CD4-positive, alpha-beta memory T cell (primary cell): ENCODE measurements at regions not wholly inside any gene's neighbourhood (a gene's known extent, or its start where the extent isn't known, plus 50 kb on each side); places are given as distances from the start of the nearest gene placed in this dataset.

Experiments used
- CTCF ChIA-PET: fragments of 350-600 bp; sonication (Branson Sonifier 250); formaldehyde crosslinking; loops from one replicate; lab custom pipeline; 2021; ENCODE audit warnings: inconsistent platforms; ENCODE audit not compliant: partially characterized antibody; lab: Charles Lee
- POLR2A ChIA-PET: fragments of 350-600 bp; sonication (Branson Sonifier 250); formaldehyde crosslinking; loops from one replicate; lab custom pipeline; 2021; ENCODE audit not compliant: partially characterized antibody; lab: Charles Lee
- DNase-seq, 5 donors: peaks; one replicate each; pipeline versions ENCODE4 v3.0.0 to v3.0.0-alpha.2; 2020 to 2022; ENCODE audit warnings: mixed read lengths in 1 of 5
- H3K27ac ChIP-seq: one replicate; pipeline ENCODE4 v1.7.0; 2013; ENCODE audit warnings: low read depth, low read length
- H3K27me3 ChIP-seq: 2 replicates; pipeline ENCODE4 v1.7.0; 2013; ENCODE audit warnings: mild to moderate bottlenecking, low read length, moderate library complexity; ENCODE audit not compliant: insufficient read depth
- H3K36me3 ChIP-seq: 2 replicates; pipeline ENCODE4 v1.7.0; 2013; ENCODE audit warnings: mild to moderate bottlenecking, low read length, moderate library complexity; ENCODE audit not compliant: insufficient read depth
- H3K4me1 ChIP-seq: 2 replicates; pipeline ENCODE4 v1.7.0; 2013; ENCODE audit warnings: mild to moderate bottlenecking, low read length, moderate library complexity; ENCODE audit not compliant: insufficient read depth
- H3K4me3 ChIP-seq, 2 donors: one replicate each; pipeline ENCODE4 v1.7.0; 2013; ENCODE audit warnings: low read length in 2 of 2, mild to moderate bottlenecking in 1 of 2
- H3K9me3 ChIP-seq, 2 donors: one replicate each; pipeline ENCODE4 v1.7.0; 2013; ENCODE audit warnings: low read length in 2 of 2, control low read depth in 1 of 2; ENCODE audit not compliant: control insufficient read depth in 1 of 2
- H3K27ac Mint-ChIP-seq, 7 donors: one replicate each; pipeline ENCODE4 v1.8.0; 2020 to 2021; ENCODE audit warnings: mixed read lengths in 7 of 7, mild to moderate bottlenecking in 6 of 7, inconsistent platforms in 3 of 7, moderate library complexity in 3 of 7
- H3K27me3 Mint-ChIP-seq, 2 donors: one replicate each; pipeline ENCODE4 v1.8.0; 2020 to 2021; ENCODE audit warnings: mixed read lengths in 2 of 2
- H3K36me3 Mint-ChIP-seq, 2 donors: one replicate each; pipeline ENCODE4 v1.8.0; 2020 to 2021; ENCODE audit warnings: mixed read lengths in 2 of 2, inconsistent platforms in 1 of 2, mild to moderate bottlenecking in 1 of 2
- H3K4me1 Mint-ChIP-seq, 4 donors: one replicate each; pipeline ENCODE4 v1.8.0; 2020 to 2021; ENCODE audit warnings: mixed read lengths in 4 of 4, mild to moderate bottlenecking in 1 of 4
- H3K4me3 Mint-ChIP-seq, 8 donors: one replicate each; pipeline ENCODE4 v1.8.0; 2020 to 2021; ENCODE audit warnings: mixed read lengths in 8 of 8, mild to moderate bottlenecking in 7 of 8, moderate library complexity in 6 of 8, inconsistent platforms in 3 of 8
- H3K9me3 Mint-ChIP-seq, 8 donors: one replicate each; pipeline ENCODE4 v1.8.0; 2020 to 2021; ENCODE audit warnings: mixed read lengths in 8 of 8, mild to moderate bottlenecking in 5 of 8, inconsistent platforms in 3 of 8, moderate library complexity in 1 of 8
- intact Hi-C: fragments of 100-400 bp; cut with micrococcal nuclease; formaldehyde crosslinking; loops from one replicate; pipeline ENCODE4 v1.15.1; 2023

DNA sequence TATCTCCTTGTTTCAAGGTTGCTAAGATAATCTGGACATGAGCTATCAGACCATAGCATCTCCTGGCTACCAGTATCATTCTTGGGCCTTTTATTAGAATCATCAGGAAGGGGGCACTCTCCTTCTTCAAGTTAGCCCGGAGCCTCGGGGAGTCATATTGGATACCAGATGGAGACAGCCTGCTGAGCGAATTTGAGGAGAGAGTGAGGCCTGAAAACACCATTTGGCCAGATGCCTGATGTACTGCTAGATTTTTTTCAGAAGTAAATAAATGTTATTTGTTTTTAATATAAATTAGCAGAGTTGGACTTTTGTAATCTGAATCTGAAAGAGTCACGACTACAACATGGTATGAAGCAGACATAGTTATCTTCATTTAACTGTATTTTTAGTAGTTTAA is 848.6 kb downstream of the IGSF11 start:
- Histone ChIP-seq H3K4me3 (no peak overlapping the region), H3K4me1 (no peaks in the 10 kb centered on the region), H3K27me3 (no peaks in the 10 kb centered on the region), H3K27ac (no peak overlapping the region), H3K36me3 (no peaks in the 10 kb centered on the region), H3K9me3 (no peaks in the 10 kb centered on the region)
- Mint-ChIP-seq H3K36me3 (no peaks in the 10 kb centered on the region), H3K4me1 (no peaks in the 10 kb centered on the region), H3K4me3 (no peak overlapping the region), H3K9me3 (peaks cover 4 to 20% (median 7%) of the 10 kb centered on the region in 8 donors), H3K27me3 (no peaks in the 10 kb centered on the region), H3K27ac (no peak overlapping the region)
- ChIA-PET POLR2A (interaction anchor here (0.7 kb wide), 1 partner anchor 213 kb away, joined by 3 read pairs; no protein-coding TSS in a partner anchor), CTCF (no interaction called here)
- intact Hi-C loops = no loop called here
- no peak for DNase-seq

DNA sequence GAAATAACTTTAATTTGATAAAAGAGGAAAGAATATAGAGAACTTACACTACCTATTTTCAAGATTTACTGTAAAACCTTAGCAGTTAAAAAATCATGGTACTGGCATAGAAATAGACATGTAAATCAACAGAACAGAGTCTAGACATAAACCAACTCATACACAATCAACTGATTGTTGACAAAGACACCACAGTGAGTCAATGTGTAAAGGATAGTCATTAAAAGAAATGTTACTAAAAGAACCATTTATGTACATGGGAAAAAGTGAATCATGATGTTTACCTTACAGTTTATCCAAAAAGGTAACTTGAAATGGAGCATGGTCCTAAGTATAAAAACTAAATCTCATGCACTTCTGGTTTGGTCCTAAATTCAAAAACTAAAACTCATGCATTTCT is 847.4 kb downstream of the IGSF11 start:
- peaks cover 4 to 26% (median 9%) of the 10 kb centered on the region in 8 donors for H3K9me3 Mint-ChIP-seq
- CTCF ChIA-PET = no interaction called here
- POLR2A ChIA-PET = no interaction called here
- Histone ChIP-seq H3K27me3 (no peaks in the 10 kb centered on the region), H3K9me3 (peaks cover 0 to 6% of the 10 kb centered on the region in 2 donors), H3K36me3 (no peaks in the 10 kb centered on the region), H3K4me1 (no peaks in the 10 kb centered on the region), H3K27ac (no peak overlapping the region), H3K4me3 (no peak overlapping the region)
- no peak for DNase-seq
- H3K27ac Mint-ChIP-seq = no peak overlapping the region
- no peaks in the 10 kb centered on the region for H3K36me3 Mint-ChIP-seq
- no peaks in the 10 kb centered on the region for H3K27me3 Mint-ChIP-seq
- H3K4me3 Mint-ChIP-seq = no peak overlapping the region
- intact Hi-C loops = no loop called here
- no peaks in the 10 kb centered on the region for H3K4me1 Mint-ChIP-seq

DNA sequence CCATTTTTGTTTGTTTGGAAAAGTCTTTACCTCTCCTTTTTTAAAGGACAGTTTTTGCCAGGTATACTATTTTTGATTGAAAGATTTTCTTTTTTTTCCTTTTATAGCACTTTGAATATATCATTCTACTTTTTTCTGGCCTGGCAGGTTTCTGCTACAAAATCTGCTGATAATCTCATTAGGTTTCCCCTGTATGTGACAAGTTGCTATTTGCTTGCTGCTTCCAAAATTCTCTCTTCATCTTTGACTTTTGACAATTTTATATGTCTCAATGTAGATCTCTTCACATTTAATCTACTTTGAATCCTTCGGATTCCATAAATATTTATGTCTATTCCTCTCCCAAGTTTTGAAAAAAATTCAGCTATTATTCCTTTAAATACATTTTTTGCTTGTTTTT is 838.5 kb downstream of the IGSF11 start:
- no peak overlapping the region for H3K4me3 Mint-ChIP-seq
- CTCF ChIA-PET = no interaction called here
- peaks cover 3 to 68% (median 31%) of the 10 kb centered on the region in 8 donors for H3K9me3 Mint-ChIP-seq
- no peak overlapping the region for H3K27ac Mint-ChIP-seq
- H3K36me3 ChIP-seq = no peaks in the 10 kb centered on the region
- intact Hi-C loops = no loop called here
- H3K27me3 Mint-ChIP-seq = no peaks in the 10 kb centered on the region
- no peak overlapping the region for H3K4me3 ChIP-seq
- H3K9me3 ChIP-seq = peaks cover 0 to 7% of the 10 kb centered on the region in 2 donors
- H3K27me3 ChIP-seq = no peaks in the 10 kb centered on the region
- no peaks in the 10 kb centered on the region for H3K4me1 Mint-ChIP-seq
- H3K4me1 ChIP-seq = no peaks in the 10 kb centered on the region
- H3K27ac ChIP-seq = no peak overlapping the region
- DNase-seq = no peak
- POLR2A ChIA-PET = no interaction called here
- no peaks in the 10 kb centered on the region for H3K36me3 Mint-ChIP-seq

DNA sequence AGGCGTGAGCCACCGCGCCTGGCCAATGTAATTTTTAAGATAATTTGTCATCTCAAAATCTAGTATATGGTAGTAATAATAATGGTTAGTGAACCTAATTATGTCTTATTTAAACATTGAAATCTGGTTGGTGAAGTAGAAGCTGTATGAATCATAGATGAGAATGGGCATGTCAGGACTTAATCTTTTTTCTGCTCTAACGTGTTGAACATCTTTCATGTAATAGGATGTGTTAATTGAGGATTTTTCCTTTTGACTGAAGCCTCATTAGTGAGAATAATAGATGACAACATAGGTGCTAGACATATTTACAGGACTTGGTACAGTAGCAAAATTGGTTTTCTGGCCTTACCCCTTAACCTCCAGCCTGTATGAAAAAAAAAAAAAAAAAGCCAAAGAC is 835.6 kb downstream of the IGSF11 start:
- intact Hi-C loops = no loop called here
- ChIA-PET POLR2A (no interaction called here), CTCF (no interaction called here)
- Mint-ChIP-seq H3K9me3 (peaks cover 3 to 57% (median 28%) of the 10 kb centered on the region in 8 donors), H3K4me3 (no peak overlapping the region), H3K27ac (no peak overlapping the region), H3K36me3 (no peaks in the 10 kb centered on the region), H3K27me3 (no peaks in the 10 kb centered on the region), H3K4me1 (no peaks in the 10 kb centered on the region)
- H3K9me3 ChIP-seq = no peaks in the 10 kb centered on the region
- H3K4me1 ChIP-seq = no peaks in the 10 kb centered on the region
- DNase-seq = no peak
- no peaks in the 10 kb centered on the region for H3K36me3 ChIP-seq
- H3K27ac ChIP-seq = no peak overlapping the region
- H3K27me3 ChIP-seq = no peaks in the 10 kb centered on the region
- no peak overlapping the region for H3K4me3 ChIP-seq

DNA sequence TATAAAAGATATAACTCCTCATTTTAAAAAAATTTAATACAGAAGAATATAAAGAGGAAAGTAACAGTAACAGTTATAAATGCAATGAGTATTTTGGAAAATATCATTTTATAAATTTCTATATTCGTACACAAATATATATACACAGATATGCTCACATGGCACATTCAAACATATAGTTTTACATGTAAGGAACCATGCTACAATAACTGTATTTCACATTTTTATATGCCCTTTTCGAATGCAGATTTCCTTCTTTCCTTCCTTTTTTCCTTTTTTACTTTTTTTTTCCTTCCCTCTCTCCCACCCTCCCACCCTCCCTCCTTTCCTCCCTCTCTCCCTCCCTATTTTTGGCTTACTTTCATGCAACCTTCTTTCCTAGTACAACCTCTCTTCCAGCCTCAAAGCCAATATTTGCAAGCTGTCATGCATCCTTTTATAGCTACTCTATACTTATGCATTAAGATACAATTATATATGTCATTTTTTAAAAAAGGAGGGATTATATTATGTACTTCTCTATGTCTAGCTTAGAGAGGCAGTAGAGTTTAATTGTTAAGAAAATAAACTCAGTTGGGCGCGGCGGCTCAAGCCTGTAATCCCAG is 830.5 kb downstream of the IGSF11 start:
- Mint-ChIP-seq H3K9me3 (peaks cover 0 to 17% (median 13%) of the 10 kb centered on the region in 8 donors), H3K4me1 (no peaks in the 10 kb centered on the region), H3K27me3 (no peaks in the 10 kb centered on the region), H3K4me3 (no peak overlapping the region), H3K36me3 (no peaks in the 10 kb centered on the region), H3K27ac (no peak overlapping the region)
- H3K4me1 ChIP-seq = no peaks in the 10 kb centered on the region
- ChIA-PET POLR2A (no interaction called here), CTCF (no interaction called here)
- intact Hi-C loops = no loop called here
- no peak overlapping the region for H3K4me3 ChIP-seq
- no peak for DNase-seq
- H3K27ac ChIP-seq = no peak overlapping the region
- H3K27me3 ChIP-seq = no peaks in the 10 kb centered on the region
- H3K36me3 ChIP-seq = no peaks in the 10 kb centered on the region
- no peaks in the 10 kb centered on the region for H3K9me3 ChIP-seq

DNA sequence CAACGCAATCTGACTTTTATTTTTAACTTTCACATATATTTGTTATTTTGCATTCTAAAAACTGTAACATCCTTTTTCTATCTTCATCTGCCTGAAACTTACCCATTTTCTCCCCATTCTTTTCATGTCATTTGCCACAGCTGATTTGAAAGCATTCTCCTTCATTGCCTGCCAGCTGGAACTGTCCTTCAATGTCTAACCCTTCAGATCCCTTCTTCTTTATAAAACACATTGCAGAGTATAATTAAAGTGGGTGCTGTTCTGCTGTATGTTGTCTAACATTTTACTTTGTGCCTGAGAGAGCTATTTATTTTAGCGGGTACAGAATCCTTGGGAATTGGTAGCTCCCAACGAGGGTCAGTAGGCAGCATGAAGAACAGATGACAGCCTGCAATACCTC is 827.4 kb downstream of the IGSF11 start:
- Mint-ChIP-seq H3K27ac (no peak overlapping the region), H3K27me3 (no peaks in the 10 kb centered on the region), H3K4me1 (no peaks in the 10 kb centered on the region), H3K36me3 (no peaks in the 10 kb centered on the region), H3K4me3 (no peak overlapping the region), H3K9me3 (peaks cover 0 to 13% (median under 1%) of the 10 kb centered on the region in 8 donors)
- no peak for DNase-seq
- POLR2A ChIA-PET = no interaction called here
- no peak overlapping the region for H3K4me3 ChIP-seq
- H3K27ac ChIP-seq = no peak overlapping the region
- no peaks in the 10 kb centered on the region for H3K27me3 ChIP-seq
- intact Hi-C loops = no loop called here
- CTCF ChIA-PET = no interaction called here
- no peaks in the 10 kb centered on the region for H3K9me3 ChIP-seq
- H3K36me3 ChIP-seq = no peaks in the 10 kb centered on the region
- no peaks in the 10 kb centered on the region for H3K4me1 ChIP-seq

DNA sequence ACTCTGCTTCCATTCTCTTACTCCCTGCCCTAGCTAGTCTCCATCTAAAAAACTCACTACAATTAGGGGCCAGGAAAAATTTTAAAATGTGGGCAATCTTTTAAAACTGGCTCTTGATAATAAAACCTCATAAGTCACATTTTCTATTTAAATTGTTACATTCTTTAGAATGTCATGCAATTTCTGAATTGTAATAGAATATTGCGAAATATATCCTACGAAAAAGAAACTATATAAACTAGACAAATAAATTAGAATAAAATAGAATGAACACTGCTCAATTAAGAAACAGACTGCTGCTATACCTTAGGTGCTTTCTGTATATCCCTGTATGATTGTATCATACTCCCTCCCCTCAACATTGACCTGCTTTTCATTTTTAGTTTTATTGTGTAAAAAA is 826.0 kb downstream of the IGSF11 start:
- Histone ChIP-seq H3K36me3 (no peaks in the 10 kb centered on the region), H3K9me3 (no peaks in the 10 kb centered on the region), H3K4me1 (no peaks in the 10 kb centered on the region), H3K4me3 (no peak overlapping the region), H3K27ac (no peak overlapping the region), H3K27me3 (no peaks in the 10 kb centered on the region)
- Mint-ChIP-seq H3K4me3 (no peak overlapping the region), H3K4me1 (no peaks in the 10 kb centered on the region), H3K27me3 (no peaks in the 10 kb centered on the region), H3K36me3 (no peaks in the 10 kb centered on the region), H3K9me3 (peaks cover 0 to 8% (median 1%) of the 10 kb centered on the region in 8 donors), H3K27ac (no peak overlapping the region)
- no peak for DNase-seq
- CTCF ChIA-PET = no interaction called here
- POLR2A ChIA-PET = no interaction called here
- intact Hi-C loops = no loop called here

DNA sequence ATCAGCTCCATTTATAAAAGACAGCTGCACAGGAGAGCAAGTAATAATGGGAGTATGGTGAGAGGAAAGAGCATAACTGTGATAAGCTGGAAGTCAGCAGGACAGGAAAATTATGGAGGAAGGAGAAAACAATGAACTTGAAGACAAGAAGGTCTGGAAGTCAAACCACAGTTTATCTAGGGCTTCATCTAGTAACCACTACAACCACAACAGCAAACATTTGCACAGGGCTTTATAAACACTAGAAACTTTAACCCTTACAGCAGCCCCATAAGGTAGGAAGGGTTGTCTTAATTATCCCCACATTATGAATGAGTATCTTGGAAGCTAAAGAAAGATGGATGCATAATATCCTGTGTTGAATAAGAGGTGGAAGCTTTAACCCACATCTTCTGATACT is 820.8 kb downstream of the IGSF11 start:
- Mint-ChIP-seq H3K4me3 (no peak overlapping the region), H3K27me3 (no peaks in the 10 kb centered on the region), H3K36me3 (no peaks in the 10 kb centered on the region), H3K9me3 (peaks cover 0 to 15% (median 5%) of the 10 kb centered on the region in 8 donors), H3K27ac (no peak overlapping the region), H3K4me1 (no peaks in the 10 kb centered on the region)
- no peaks in the 10 kb centered on the region for H3K4me1 ChIP-seq
- intact Hi-C loops = no loop called here
- H3K4me3 ChIP-seq = no peak overlapping the region
- ChIA-PET CTCF (no interaction called here), POLR2A (no interaction called here)
- H3K27ac ChIP-seq = no peak overlapping the region
- no peaks in the 10 kb centered on the region for H3K36me3 ChIP-seq
- no peak for DNase-seq
- H3K27me3 ChIP-seq = no peaks in the 10 kb centered on the region
- no peaks in the 10 kb centered on the region for H3K9me3 ChIP-seq
